GM18868 (cell line): ENCODE measurements at regions not wholly inside any gene's neighbourhood (a gene's known extent, or its start where the extent isn't known, plus 50 kb on each side); places are given as distances from the start of the nearest gene placed in this dataset.

Experiments used
- ATAC-seq: cut with Tn5 transposase; IDR thresholded peaks from one replicate; pipeline ENCODE4 v1.9.1; 2021; ENCODE audit warnings: mild to moderate bottlenecking, moderate library complexity; ENCODE audit not compliant: unreplicated experiment

DNA sequence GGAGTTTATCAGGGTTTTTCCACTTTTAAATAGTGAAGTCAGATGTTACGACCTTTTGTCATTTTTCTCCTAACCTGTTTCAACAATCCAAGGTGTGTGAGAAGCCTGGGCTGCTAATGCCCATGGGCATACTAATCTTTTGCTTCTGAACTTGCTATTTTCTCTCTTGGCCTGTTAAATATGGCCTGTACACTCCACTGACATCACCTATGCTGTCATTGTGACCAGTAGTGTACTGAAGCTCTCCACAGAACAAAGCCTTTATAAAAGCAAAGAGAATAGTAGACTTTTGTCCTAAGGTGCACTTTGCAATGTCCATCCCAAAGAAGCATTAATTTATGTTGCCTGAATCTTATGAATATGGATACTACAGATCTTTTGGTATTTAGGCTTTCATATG lies 1490.5 kb downstream of the STIM2 start:
- no peak for ATAC-seq

DNA sequence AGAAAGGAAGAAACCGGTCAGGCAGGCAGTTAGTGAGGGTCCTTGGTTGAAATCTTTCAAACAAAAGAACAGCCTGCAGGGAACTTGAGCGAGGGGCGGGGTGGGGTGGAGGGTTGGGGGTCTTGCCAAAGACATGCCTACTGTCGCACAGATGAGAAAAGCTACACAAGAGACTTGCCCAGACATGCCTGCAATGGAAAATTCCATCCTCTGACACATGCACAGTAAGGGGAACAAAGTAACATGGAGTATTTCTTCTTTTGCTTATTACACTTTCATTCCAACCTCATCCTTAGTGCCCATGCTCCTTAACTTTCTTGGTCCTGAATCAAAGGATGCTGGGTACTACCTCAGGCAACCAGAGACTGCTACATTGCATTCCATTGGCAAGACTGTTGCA lies 1491.2 kb downstream of the STIM2 start:
- no peak for ATAC-seq

DNA sequence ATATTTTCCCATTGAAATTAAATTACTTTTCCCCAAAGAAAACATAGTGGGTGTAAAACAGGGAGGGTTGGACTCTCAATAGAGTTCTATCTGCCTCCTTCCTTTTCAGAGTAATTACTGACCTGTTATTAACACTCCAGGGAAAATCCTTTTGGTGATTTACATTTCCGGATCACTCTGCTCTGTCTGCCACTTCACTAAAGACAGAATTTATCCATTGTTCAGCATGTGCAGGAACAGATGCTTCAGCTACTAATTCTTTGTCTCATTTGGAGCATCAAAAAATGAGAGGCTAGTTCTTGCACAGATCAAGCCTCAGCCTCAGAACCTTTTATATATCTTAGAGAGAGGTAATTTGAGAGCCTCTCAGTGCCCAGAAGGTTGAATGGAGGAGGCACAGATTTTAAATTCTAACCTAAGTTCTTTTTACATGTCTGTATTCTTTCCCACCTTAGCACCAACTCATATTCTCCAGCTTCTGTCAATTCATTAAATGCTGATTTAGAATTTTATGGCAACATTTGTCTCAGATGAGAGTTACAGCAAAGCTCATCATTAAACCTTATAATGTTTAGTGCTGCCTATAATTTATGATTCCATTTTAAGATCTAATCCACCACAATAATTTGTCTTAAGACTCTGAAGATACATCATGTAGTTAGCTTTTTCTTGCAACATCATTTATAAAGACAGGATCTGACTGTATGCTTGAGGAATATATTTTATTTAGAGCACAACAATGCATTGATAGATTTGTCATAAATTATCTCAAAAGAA lies 1494.4 kb downstream of the STIM2 start:
- ATAC-seq: no peak

DNA sequence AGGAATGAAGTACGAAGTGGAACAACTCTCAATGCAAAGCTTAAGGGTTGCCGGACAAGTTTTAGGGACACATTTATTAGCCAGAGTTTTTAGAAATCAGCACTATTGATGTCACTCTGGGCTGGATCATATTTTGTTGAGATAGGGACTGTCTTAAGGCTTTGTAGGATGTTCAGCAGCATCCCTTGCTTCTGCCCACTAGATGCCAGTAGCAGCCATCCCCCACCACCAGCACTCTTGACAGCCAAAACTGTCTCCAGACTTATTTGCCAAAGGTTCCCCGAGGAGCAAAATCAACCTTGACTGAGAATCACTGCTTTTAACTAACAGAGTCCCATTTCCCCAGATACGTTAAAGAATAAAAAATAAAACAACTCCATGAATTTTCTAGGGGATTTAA lies 1497.3 kb downstream of the STIM2 start:
- no peak for ATAC-seq

DNA sequence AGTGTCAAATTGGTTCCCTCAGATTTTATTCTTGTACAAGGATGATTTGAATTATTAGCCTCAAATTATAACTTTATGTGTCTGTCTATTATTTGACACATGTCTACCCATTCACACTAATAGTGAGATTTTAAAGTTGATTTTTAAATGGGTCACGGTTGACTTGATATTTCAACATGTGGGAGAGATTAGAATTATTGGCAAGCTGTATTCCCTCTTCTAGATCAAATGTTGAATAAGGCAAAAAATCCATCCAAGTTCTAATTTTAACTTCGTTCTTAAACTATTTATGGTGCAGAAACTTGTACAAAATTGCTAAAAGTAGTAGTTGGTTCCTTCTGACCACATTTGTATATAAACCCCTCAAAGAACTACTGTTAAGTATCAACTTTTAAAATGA lies 1498.0 kb downstream of the STIM2 start:
- ATAC-seq: no peak

DNA sequence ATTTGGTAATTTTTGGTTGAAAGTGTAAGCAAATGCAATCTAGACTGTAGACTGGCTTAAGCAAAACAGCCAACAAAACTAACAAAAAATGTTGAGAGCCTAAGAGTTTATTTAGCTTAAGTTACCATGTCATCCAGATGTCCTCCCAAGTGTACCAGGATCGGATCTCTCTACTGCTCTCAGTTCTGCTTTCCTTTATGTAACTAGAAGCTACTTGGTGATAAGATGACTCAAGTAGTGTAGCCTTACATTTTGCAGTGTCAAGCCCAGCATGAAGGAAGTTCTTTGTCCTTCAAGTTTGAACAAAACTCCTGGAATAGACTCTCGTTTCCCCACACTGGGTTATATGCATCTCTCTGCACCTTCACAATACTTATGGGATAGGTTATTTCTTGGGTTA lies 1500.0 kb downstream of the STIM2 start:
- ATAC-seq: no peak

DNA sequence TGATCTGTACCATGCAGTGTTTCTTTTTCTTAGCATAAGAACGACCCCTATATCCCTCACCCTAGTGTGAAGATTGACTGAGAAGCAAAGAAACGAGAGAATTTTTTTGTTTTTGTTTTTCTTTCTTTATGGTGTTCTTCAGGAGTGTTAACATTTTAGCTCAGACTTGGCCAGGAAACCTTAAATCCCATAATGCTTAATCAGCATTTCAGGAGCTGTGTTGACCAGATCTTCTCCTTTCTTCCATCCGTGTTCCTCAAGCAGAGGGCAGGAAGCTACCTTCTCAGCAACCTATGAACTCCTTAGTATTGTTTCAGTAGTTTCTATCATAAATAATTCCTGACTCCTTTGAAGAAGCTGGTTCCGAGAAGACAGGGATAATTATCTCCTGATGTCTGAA lies 1501.5 kb downstream of the STIM2 start:
- no peak for ATAC-seq

DNA sequence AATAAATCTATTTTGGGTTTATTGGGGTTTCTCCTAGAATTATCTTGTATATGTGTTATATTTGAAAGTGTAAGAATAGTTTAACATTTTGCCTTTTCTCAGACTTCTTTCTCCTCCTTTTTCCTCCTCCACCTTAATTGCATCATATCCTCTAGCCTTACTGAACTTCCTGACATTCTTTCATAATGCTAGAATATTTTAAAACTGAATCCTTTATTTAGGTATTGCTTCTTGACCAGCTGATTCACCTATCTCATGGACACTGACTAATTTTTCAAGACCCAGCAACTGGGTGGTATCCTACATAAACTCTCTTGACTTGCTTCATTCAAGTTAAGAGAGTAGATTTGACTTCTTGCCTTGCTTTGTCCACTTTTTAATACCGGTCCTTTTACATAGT lies 1508.9 kb downstream of the STIM2 start:
- no peak for ATAC-seq

DNA sequence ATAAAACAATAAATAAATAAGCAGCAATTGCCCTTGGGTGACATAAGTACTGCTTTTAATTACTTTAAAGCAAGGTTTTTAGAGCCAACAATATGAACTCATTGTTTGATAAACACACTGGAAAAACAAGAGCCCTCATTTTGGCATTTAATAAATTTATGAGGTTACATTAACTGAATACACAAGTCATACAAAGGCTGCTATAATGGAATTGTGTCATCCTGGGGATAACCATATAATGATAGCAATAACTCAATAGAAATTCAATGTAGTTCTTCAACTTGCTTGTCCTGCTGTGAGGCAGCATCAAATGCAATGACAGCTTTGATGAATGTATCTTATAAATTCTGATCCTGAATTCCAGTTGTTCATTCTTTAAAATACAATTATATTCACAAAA lies 1512.5 kb downstream of the STIM2 start:
- no peak for ATAC-seq

DNA sequence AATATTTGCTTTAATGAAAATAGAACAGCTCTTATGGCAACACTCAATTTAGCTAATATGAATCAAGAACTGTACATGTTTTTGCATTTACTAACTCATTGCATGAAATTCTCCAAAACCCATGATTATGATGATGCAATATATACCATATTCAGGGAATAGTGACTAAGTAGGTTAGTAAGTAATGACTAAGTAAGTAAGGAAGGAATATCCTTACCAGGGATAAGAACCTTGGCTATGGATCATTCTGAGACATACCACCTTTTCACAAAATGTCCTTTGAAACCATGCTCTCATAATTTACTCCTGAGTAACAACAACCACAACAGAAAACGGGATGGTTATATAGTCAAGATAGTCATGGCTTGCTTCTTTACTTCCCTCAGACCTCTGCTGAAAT lies 1513.0 kb downstream of the STIM2 start:
- no peak for ATAC-seq

DNA sequence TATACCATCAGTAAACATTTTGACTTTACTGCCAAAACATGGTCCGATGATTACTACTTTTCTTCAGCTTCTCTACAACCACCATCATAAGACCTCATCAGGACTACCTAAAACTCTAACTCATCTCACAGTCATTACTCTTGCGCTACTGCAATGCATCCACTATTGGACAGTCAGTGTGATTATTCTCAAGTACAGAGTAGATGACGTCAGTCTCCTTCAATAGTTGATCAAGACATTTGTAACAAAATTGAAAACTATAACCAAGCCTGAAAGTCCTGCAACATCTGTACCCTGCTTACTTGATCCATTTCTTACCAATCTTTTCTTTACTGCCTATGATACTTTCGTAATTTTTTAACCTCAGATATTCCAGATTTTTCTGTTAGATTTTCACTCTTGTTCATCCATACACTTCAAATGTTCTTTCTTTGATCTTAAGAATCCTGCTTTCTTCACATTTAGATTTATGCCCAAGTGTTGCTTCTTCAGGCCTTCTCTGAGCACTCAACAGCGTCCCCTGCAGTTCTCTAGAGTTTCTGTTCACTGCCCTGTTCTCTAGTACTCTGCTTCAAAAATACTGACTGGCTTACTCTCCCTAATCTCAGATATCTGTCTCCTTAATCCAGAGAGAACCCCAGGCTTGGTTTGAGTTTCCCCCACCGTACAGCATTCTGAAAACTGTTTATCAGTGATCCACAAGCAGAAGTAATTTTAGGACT lies 1517.6 kb downstream of the STIM2 start:
- no peak for ATAC-seq

DNA sequence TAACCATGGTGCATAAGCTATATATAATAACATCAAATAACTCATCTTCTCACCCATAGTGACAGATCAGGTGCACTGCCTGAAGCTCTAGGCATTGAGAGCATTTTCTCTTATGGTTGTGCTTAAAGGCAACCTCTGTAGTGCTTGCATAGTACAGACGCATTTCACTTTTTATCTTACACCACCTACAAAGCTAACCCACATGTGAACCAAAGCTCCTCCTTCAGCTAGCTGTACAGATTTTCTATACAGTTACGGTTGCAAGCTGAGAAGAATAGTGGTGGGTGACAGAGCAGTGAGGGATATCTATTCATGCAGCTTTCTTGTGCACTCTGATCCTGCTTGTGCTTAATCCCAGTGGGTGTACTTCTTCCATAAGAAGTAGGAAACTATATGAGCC lies 1525.2 kb downstream of the STIM2 start:
- ATAC-seq: no peak

DNA sequence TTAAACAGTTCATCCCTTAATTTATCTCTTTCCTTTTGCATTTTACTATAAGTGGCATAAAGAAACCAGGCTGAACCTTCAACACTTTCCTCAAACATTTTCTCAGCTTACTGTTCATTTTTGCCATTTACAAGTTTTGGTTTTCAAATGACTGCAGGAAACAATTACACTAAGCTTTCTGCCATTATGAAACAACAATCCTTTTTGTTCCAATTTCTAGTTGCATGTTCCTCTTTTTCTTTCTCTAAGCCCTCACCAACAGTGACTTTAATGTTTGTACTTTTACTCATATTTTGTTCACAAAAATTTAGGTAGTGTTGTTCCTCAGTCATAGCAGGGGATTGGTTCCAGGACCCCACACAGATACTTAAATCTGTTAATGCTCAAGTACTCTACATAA lies 1526.1 kb downstream of the STIM2 start:
- no peak for ATAC-seq

DNA sequence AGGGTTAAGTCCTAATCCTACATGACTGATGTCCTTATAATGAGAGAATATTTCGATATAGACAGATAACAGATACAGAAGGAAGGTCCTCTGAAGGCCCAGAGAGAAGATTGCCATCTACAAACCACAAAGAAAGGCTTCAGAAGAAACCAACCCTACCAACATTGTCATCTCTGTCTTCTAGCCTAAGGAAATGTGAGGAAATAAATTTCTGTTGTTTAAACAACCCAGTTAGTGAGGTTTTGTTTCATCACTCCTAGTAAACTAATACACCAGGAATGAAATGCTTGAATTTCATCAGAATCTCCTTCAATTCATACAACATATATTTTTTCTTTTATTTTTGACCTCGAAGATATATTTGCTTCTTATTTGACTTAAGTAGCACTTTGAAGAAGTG lies 1527.8 kb downstream of the STIM2 start:
- ATAC-seq: no peak

DNA sequence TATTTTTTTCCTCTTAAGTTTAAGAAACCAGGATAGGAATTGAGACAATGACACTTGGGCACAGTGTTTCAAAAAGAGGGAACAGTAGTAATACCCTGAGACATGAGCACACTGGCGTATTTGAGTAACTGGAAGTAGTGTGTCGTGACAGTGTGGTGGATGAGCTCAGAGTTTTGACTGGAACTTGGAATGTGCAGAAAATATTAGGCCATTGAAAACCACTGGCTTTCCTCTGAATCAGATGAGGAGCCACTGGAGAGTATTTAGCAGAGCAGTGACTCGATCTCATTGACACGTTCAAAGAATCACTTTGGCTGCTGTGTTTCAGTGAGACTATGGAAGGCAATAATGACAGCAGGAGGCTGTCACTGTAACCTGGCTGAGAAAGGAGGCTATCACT lies 1531.2 kb downstream of the STIM2 start:
- ATAC-seq: no peak

DNA sequence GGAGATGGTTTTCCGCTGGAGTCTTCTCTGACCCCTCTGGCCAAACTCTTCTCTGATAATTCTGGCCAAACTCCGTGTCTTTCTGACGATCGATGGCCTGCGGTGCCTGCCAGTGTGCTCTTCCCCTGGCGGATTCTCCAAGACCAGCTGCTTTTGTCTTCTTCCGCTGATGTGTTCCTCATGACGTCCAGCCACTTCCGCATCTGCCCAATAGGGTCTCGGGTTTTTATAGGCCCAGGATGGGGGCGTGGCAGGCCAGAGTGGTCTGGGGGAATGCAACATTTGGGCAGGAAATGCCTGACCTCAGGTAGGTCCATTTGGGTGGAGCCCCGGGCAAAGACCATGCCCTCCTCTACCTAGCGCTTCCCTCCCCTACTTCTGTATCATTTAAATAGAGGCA lies 1542.1 kb downstream of the STIM2 start:
- ATAC-seq: no peak

DNA sequence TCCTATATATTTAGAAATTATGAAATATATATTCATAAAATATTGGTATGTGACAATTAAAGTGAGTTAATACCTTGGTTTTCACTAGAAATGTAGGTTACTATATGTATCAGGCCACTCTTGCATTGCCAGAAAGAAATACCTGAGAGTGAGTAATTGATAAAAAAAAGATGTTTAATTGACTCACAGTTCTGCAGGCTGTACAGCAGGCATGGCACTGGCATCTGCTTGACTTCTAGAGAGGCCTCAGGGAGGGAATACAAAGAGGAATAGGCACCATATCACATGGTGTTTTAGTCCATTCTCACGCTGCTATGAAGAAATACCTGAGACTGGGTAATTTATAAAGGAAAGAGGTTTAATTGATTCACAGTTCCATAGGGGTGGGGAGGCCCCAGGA lies 1560.6 kb downstream of the STIM2 start:
- no peak for ATAC-seq

DNA sequence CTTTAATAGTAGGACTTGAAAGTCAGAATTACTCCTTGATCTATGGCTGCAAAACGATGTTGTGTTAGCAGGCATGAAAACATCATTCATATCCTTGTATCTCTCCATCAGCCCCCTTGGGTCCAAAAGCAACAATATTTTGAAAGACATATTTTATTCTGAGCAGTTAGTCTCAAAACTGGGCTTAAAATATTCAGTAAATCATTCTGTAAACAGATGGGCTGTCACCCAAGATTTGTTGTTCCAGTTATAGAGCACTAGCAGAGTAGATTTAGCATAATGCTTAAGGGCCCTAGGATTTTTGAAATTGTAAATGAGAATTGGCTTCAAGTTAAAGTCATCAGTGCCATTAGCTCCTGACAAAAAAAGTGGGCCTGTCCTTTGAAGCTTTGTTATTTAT lies 1565.6 kb downstream of the STIM2 start:
- no peak for ATAC-seq

DNA sequence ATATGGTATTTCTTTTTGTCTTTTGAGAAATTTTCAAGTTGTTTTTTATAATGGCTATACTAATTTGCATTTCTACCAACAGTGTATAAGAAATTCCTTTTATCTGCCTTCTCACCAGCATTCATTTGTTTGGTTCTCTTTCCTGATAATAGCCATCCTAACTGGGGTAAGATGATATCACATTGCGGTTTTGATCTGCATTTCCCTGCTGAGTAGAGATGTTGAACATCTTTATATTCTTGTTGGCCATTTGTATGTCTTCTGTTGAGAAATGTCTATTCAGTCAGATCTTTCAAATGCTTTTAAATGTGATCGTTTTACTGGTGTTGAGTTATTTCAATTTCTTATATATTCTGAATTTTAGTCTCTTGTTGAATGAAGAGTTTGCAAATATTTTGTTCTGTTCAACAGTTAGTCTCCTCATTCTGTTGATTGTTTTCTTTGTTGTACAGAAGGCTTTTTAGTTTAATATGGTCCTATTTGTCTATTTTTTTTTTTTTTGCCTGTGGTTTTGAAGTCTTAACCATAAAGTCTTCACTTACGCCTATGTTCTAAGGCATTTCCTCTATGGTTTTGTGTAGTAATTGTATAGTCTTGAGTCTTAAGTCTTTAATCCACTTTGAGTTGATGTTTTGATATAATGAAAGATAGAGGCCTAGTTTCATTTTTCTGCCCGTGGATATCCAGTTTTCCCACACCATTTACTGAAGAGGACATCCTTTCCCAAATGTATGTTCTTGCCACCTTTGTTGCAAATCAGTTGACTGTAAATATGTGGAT lies 1566.9 kb downstream of the STIM2 start:
- no peak for ATAC-seq

DNA sequence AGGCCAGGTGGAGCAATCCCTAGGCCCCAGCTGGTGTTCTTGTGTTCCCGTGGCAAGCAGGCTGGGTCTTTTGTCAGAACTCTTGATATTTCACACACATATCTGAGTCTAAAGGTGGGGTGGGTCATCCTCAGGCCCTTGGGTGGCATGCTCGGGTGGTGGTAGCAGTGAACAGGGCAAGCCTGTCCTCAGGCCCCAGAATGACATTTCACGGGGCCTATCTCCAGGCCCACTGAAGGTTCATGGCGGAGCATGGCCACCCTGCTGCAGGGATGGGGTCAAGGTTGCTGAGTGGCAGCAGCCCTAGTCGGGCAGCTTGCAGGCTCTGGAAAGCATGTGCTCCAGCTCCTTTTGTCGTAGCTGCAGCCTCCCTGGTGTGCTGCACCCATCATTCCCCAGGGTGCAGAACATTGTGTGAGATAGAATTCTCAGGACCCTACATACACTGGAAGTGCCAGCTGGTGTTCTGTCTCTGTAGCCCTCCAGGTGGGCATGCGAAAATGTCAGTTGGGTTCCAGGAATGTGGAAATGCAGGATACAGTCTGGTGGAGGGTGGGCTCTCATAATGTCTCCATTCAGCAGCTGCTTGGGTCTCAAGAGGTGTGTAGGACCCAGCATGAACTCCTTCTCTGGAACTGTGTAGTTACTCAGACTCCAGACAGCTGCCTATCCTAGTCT lies 1571.8 kb downstream of the STIM2 start:
- no peak for ATAC-seq

DNA sequence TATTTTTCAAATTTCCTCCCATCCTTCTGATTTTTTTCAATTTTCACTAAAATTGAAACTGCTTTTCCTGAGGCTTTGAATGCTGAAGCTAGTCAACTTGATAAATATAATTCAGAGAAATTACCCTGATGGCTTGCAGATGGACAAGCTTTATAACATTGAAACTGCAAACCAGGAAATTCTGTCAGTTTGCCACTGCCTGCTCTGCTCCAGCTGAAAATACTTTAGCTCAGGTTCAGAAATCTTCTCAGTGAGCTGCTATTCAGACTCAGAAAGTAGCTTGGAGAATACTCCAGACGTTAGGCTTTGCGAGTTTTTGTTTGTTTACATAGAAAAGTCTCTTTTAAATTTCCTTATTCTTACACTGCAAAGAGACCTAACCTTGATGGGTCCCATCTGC lies 1574.7 kb downstream of the STIM2 start:
- ATAC-seq: no peak
